Lower lobe of right lung (tissue), 2 donors: ENCODE measurements at regions not wholly inside any gene's neighbourhood (a gene's known extent, or its start where the extent isn't known, plus 50 kb on each side); places are given as distances from the start of the nearest gene placed in this dataset.
"Not testable (repeated sequence)": the region's sequence is repeated elsewhere in the genome, so short reads cannot be mapped to it uniquely, and the experiment has no call there.

Experiments used
- ATAC-seq, 2 donors: fragments of 200-7000 bp; cut with Tn5 transposase; one replicate each; pipeline ENCODE4 v1.9.1; 2020 to 2022; ENCODE audit warnings: mild to moderate bottlenecking in 2 of 2, moderate library complexity in 2 of 2
- DNase-seq: peaks from one replicate; pipeline ENCODE4 v3.0.0-alpha.2; 2020
- H3K27ac ChIP-seq: fragments of 200-600 bp; one replicate; pipeline ENCODE4 v1.8.0; 2022
- H3K27me3 ChIP-seq: fragments of 200-600 bp; one replicate; pipeline ENCODE4 v1.8.0; 2022; ENCODE audit warnings: low read depth
- H3K36me3 ChIP-seq: fragments of 200-600 bp; one replicate; pipeline ENCODE4 v1.8.0; 2022; ENCODE audit warnings: mild to moderate bottlenecking
- H3K4me1 ChIP-seq: fragments of 200-600 bp; one replicate; pipeline ENCODE4 v1.8.0; 2022
- H3K4me3 ChIP-seq: fragments of 200-600 bp; one replicate; pipeline ENCODE4 v1.8.0; 2022; ENCODE audit warnings: mild to moderate bottlenecking
- H3K9me3 ChIP-seq: fragments of 200-600 bp; one replicate; pipeline ENCODE4 v1.8.0; 2022
- intact Hi-C: fragments of 100-400 bp; cut with DNase I; formaldehyde crosslinking; loops from one replicate; pipeline ENCODE4 v1.11.0; 2022
- TF ChIP-seq, protein P1 (sequence below): fragments of 200-600 bp; IDR thresholded peaks from one replicate; pipeline ENCODE4 v1.8.0; 2022; ENCODE audit warnings: antibody characterized with exemption, mild to moderate bottlenecking
- donor health status: DM: no; HTN: yes; CAD: no; lungs with severe emphysema.

DNA sequence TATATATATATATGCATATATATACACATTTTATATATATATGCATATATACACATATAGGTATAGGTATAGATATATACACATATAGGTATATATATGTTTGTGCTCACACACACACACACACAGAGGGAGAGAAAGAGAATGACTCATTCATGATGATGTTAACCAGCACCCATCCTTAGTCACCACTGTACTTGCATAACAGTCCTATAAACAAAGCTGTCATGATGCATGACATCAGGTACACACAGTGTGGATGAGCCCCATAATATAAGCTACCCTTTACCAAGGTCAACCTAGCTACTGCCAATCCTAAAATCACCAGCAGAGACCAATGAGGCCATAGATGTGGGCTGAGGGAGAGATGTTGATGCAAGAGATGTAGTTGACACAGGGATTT, 1408.0 kb downstream of the RAPGEF2 start:
- Histone ChIP-seq H3K27me3 (no peaks in the 10 kb centered on the region), H3K36me3 (no peaks in the 10 kb centered on the region), H3K4me3 (no peak overlapping the region), H3K27ac (no peak overlapping the region), H3K4me1 (no peaks in the 10 kb centered on the region), H3K9me3 (no peaks in the 10 kb centered on the region)
- intact Hi-C loops = no loop called here
- no peak for DNase-seq
- no peak for ATAC-seq
- TF ChIP-seq, protein P1, sequence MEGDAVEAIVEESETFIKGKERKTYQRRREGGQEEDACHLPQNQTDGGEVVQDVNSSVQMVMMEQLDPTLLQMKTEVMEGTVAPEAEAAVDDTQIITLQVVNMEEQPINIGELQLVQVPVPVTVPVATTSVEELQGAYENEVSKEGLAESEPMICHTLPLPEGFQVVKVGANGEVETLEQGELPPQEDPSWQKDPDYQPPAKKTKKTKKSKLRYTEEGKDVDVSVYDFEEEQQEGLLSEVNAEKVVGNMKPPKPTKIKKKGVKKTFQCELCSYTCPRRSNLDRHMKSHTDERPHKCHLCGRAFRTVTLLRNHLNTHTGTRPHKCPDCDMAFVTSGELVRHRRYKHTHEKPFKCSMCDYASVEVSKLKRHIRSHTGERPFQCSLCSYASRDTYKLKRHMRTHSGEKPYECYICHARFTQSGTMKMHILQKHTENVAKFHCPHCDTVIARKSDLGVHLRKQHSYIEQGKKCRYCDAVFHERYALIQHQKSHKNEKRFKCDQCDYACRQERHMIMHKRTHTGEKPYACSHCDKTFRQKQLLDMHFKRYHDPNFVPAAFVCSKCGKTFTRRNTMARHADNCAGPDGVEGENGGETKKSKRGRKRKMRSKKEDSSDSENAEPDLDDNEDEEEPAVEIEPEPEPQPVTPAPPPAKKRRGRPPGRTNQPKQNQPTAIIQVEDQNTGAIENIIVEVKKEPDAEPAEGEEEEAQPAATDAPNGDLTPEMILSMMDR = no peak

- ATAC-seq = no peak
These were observed 1411.2 kb downstream of the RAPGEF2 start for GRCh38 chr4:160514126-160514525.

GRCh38 chr4:160523231-160523630, 1420.4 kb downstream of the RAPGEF2 start:
- no peak overlapping the region for H3K4me3 ChIP-seq
- no peak overlapping the region for H3K27ac ChIP-seq
- no peaks in the 10 kb centered on the region for H3K4me1 ChIP-seq
- TF ChIP-seq, protein P1 = no peak
- no peaks in the 10 kb centered on the region for H3K36me3 ChIP-seq
- intact Hi-C loops = no loop called here
- no peaks in the 10 kb centered on the region for H3K27me3 ChIP-seq
- no peaks in the 10 kb centered on the region for H3K9me3 ChIP-seq
- DNase-seq (no peak), ATAC-seq (no peak)

More at GRCh38 chr4:160514126-160514525, 1411.2 kb downstream of the RAPGEF2 start:
- no peak for DNase-seq
- TF ChIP-seq, protein P1 = no peak
- H3K27me3 ChIP-seq = no peaks in the 10 kb centered on the region
- intact Hi-C loops = no loop called here
- H3K4me3 ChIP-seq = no peak overlapping the region
- H3K4me1 ChIP-seq = no peaks in the 10 kb centered on the region
- H3K36me3 ChIP-seq = no peaks in the 10 kb centered on the region
- no peaks in the 10 kb centered on the region for H3K9me3 ChIP-seq
- H3K27ac ChIP-seq = no peak overlapping the region

DNA sequence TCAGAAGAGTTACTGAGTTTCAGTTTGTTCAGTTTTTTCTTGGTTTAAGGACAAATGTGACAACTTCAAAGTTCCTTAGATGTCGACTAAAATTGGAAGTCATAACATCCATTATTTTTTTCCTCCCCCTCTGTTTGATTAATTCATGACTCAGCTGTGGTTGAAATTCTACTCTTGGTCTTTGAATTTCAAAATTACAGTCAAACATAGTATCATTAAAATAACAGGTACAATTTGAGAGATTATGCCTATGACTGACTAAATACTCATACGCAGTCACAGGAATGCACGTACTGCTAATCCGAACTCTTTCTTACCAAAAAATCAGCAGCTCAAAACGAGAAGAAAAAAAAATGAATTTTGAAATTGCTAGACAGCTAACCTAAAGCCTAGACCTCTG, 1434.8 kb downstream of the RAPGEF2 start:
- no peak for DNase-seq
- Histone ChIP-seq H3K36me3 (no peaks in the 10 kb centered on the region), H3K4me1 (no peaks in the 10 kb centered on the region), H3K27me3 (no peaks in the 10 kb centered on the region), H3K9me3 (peaks cover 4% of the 10 kb centered on the region), H3K27ac (no peak overlapping the region), H3K4me3 (no peak overlapping the region)
- TF ChIP-seq, protein P1 = no peak
- ATAC-seq = no peak
- intact Hi-C loops = no loop called here

DNA sequence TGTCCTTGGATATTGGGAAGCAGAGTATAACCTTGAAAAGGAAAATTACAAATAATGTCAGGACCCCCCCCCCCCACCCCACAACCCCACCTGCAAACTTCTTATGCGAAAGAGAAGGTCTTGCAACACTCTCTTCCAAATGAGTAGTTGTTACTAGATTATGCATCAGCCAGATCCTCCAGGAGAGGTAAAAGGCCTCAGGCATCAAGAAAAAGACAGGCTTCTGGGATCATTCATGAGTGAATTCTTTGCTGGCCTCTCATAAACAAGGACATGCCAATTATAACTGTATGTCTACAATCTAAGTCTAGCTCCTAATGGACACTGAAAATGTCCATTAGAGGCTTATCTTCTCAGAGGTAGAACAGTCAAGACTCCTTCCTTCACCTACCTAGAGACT, 1443.3 kb downstream of the RAPGEF2 start:
- Histone ChIP-seq H3K27me3 (no peaks in the 10 kb centered on the region), H3K27ac (no peak overlapping the region), H3K9me3 (no peaks in the 10 kb centered on the region), H3K4me1 (no peaks in the 10 kb centered on the region), H3K4me3 (no peak overlapping the region), H3K36me3 (no peaks in the 10 kb centered on the region)
- TF ChIP-seq, protein P1 = no peak
- ATAC-seq = no peak
- intact Hi-C loops = no loop called here
- DNase-seq = no peak

- H3K27ac ChIP-seq, H3K4me3 ChIP-seq, H3K36me3 ChIP-seq, intact Hi-C loops, DNase-seq, H3K4me1 ChIP-seq, H3K9me3 ChIP-seq, ATAC-seq, H3K27me3 ChIP-seq: not testable (repeated sequence)
These were observed 1447.2 kb downstream of the RAPGEF2 start for GRCh38 chr4:160549951-160550519.
